Hepatic stellate cell (primary cell): ENCODE measurements at regions not wholly inside any gene's neighbourhood (a gene's known extent, or its start where the extent isn't known, plus 50 kb on each side); places are given as distances from the start of the nearest gene placed in this dataset.
"Not testable (repeated sequence)": the region's sequence is repeated elsewhere in the genome, so short reads cannot be mapped to it uniquely, and the experiment has no call there.

Experiments used
- DNase-seq: peaks from one replicate; pipeline ENCODE4 v3.0.0; 2011; ENCODE audit warnings: low spot score

DNA sequence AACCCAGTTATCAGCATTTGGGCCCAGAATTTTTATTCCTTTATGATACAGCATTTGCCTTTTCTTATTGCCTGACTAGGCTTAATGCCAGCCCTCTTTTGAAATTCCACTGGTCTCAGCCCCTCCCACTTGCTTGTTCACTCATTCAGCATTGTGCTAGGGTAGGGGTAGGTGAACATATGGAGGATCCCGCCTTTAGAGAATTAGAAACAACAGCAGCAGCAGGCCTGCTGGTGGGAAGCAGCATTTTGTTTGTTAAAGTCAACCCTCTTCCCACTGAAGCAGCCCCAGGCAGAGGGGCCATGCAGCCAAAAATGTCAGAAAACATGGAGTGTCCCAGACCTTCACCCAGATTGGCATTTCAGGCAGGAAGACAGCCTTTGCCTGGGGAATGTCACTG is 1355.2 kb downstream of the CDH8 start:
- DNase-seq, result no peak

DNA sequence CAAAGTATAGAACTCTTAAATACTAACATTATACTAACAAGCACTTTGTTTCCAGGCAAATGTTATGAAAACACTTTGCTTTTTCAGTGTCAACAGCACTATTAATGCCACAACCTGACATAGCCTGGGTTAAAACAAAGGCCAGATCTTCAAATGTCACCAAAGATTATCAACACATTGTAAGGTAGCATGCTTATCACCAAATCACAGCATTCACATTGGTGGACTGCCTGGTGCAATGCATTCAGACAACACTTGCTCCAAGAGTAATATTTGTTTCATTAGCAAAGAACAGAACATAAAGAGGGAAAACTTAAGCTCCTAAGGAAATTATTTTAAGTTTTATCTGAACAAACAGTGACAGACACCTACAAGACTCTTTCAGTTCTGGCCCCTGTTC is 1361.2 kb downstream of the CDH8 start:
- DNase-seq, result no peak

DNA sequence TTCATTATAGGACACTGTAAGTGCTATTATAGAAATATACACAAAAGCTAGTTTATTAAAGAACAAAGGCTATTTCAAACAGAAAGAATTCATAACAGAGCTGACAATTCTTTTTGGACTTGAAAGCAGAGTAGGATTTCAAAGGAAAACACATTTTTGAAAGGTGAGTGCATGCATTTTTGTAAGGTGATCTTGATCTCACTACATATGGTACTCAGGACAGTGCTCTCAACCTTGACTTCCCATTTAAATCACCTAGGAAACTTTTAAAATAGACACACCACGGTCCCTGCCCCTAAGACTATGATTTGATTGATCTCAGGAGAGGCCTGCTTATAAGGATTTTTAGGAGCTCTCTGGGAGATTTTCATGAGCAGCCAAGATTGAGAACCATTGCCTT is 1362.0 kb downstream of the CDH8 start:
- no peak for DNase-seq

DNA sequence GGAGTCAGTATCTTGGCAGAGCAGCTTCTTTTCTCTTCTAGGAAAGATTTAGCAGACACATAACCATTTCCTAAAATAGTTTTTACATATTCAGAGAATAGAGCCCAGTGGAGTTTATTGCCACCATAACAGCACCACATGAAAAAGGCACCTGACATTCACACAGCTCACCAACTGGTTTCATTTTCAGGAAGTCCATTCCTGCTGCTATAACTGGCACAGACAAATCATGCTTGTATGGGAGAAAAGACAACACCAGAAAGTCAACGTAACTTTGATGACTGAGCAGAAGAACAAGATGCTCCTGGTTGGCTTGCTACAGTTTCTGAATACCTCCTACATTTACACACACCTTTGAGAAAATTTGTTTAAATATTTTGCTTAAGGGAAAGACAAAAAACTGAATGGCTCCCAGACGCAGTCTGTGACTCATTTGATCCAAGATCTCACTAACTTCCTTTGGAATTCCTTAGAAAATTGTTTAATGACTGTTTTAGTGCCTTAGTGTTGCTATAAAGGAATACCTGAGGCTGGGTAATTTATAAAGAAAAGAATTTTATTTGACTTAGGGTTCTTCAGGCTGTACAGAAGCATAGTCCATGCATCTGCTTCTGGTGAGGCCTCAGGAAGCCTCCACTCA is 1380.6 kb downstream of the CDH8 start:
- no peak for DNase-seq

DNA sequence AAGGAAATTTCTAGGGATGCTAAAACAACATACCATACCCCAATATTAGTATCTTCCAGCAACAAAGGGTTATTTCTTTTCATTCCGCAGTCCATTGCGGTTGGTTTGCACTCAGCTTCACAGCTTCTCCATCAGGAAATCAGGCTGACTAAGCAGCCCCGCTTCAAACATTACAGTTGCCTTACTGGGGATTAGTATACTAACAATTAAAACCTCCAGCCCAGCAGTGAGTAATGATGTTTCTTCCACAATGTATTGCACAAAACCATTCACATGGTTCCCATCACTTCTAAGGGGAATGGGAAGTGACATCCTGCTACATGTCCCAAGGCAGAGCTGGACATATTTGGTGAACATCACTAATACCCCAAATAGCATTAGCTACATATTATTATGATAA is 1384.9 kb downstream of the CDH8 start:
- DNase-seq, result no peak

DNA sequence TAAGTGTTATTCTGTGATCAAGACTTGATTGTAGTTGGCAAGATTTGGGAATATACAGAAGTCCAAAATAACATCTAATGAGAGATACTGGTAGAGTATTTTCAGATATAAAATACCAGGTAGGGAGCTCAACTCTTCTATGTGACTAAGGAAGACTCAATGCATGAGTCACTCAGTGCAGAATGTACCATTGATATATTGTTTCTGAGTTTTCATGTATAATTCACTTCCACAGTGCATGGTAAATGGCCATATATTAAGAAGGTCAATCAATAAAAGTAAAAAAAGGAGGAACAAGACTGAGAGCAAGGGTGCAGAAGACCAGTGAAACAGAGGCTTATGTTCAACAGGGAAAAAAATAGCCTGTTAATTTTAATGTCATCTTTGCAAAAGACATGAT is 1387.9 kb downstream of the CDH8 start:
- DNase-seq, result no peak

DNA sequence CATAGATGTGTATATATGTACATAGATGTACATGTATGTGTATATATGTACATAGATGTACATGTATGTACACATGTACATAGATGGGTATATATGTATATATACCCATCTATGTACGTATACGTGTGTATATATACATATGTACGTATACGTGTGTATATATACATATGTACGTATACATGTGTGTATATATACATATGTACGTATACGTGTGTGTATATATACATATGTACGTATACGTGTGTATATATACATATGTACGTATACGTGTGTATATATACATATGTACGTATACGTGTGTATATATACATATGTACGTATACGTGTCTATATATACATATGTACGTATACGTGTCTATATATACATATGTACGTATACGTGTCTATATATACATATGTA is 1388.8 kb downstream of the CDH8 start:
- DNase-seq, result not testable (repeated sequence)

DNA sequence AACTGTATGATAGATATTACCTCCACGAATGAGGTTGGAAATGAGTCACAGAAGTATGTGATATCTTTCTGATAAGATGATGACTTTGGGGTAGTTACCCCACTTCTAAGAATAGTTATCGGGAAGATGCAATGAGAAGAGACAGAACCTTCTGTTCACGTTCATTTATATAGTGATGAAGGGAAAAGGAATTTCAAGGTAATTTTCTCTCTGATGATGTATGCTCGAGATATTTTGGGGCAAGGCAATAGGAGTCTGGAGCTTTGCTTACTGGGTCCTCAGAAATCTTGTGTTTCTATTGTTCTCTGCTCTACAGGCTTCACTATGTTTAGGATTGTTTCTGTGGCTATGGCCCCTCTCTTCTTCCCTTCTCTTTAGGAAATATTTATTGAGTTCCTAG is 1389.6 kb downstream of the CDH8 start:
- DNase-seq, result no peak

DNA sequence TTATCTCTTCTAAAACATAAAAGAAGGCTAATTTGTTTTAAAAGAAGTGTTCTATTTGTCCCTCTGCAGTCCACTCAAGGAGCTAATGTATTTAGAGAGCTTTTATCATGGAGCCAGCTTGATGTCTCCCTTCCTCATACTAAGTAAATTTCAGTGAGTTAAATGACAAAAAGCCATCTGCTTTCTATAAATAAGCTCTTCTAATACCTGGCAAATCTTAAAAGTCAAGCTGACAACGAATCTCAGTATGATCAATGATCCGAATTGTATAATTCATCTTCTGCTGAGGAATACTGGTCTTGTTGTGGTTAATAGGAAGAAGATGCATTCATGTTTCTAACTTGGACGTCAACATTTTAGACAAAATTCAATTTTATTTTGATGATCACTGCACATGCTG is 1390.7 kb downstream of the CDH8 start:
- no peak for DNase-seq

DNA sequence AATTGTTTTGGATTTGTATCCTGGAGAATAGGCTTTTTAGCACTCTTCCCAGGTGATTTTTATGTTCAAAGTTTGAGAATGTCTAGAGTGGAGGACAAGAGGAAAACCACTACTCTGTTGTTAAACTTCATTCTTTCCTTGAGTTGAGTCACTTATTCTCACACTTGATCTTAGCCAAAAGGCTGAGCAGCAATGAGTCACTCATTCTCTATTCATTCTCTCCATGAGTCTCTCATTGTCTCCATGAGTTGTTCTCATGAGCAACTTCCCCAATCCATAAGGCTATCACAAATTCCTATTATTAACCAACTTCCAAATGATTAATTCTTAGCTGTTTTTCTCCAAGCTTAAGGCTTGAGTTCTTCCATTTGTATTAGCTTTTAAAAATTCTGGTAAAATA is 1393.3 kb downstream of the CDH8 start:
- DNase-seq, result no peak

DNA sequence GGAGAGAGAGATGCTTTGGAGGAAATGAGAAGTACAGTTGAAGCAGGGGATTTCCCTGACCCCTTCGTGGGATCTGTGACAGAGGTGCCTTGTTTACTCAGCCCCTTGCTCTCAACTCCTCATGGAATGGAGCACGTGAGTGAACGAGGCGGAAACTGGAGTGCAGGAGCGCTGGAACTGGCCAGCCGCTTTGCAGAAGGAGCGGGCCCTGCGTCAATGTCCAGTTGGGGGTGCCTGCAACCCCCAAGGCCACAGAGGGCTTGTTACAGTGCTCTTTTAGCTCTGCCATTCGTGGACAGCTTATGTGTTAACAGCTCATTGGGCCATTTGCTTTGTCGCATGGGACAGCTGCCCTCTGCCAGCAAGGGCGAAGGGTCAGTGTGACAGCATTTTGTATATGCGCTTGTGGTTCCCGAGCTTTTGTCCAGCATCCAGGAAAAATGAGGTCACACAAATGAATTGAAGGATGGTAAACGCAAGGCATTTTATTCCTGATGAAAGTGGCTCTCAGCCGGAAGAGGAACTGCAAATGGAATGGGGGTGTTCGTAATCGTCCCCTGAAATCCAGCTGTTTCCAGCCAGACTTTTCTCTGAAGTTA is 1395.1 kb downstream of the CDH8 start:
- DNase-seq, result no peak

DNA sequence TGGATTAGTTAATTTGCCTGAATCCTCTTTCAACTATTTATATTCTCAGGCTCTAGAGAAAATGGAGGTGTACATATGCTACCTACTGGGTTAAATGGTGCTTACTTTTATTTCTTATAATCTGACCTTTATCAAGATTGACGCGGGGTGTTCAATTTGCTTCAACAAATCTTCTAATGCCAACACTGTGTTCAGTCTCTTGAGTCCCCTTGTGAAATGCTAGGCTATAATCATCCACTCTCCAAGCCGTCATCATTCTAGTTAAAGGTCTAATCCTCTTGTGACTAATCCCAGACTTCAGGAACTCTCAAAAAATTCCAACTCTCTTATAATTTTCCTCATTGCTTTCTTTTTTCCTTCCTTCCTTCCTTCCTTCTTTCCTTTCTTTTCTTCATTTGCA is 1396.2 kb downstream of the CDH8 start:
- no peak for DNase-seq

DNA sequence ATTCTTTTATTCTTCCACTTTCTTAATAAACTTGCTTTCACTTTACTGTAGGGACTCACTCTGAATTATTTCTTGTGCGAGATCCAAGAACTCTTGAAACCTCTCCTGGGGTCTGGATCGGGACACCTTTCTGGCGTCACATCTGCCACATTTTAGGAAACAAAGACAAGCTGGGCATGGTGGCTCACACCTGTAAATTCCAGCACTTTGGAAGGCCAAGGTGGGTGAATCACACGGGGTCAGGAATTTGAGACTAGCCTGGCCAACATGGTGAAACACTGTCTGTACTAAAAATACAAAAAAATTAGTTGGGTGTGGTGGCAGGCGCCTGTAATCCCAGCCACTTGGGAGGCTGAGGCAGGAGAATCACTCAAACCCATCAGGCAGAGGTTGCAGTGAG is 1399.6 kb downstream of the CDH8 start:
- not testable (repeated sequence) for DNase-seq

DNA sequence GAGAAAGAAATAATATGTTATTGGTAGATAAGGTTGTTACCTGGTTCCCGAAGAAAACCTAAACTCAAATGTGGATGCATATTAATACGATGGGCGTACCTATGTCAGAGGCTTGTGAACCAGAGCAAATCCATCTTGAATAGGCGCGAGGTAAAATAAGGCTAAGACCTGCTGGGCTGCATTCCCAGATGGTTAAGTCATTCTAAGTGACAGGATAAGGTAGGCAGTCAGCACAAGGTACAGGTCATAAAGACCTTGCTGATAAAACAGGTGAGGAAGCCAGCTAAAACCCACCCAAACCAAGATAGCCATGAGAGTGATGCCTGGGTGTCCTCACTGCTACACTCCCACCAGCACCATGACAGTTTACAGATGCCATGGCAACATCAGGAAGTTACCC is 1400.1 kb downstream of the CDH8 start:
- no peak for DNase-seq

DNA sequence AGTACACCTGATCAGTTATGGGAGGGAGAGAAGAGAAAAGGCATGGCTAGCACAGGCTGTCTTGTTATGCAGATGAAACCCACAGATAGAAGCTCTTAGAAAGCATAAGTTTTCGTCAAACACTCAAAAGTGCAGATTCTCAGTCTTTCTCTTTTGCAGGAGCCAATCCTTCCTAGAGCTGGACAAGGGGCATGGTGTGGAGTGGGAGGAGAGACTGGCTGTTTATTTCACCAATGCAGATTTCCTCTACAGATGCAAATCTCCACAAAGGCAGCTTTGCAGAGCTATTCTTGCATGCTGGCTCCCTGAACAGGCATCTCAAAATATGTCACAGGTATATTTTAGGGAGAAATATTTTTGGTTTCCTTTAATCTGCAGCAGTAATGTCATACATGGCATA is 1400.7 kb downstream of the CDH8 start:
- no peak for DNase-seq

DNA sequence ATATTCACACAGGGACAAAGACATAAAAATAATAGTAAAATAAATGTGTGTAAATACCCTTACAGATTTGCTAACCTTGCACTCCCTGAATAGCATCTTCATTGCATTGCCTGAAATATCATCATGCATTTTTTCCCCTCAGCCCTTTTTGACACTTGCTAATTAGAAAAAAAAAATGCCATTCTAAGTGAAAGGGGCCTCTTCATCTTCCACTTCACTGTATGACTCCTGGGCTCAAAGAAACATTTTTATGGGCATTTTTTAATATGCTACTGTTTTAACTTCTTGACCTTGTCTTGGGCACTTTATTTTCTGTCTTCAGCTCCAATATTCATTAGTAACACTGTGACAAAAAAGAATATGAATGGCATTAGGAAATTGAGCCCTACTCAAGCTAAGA is 1424.4 kb downstream of the CDH8 start:
- no peak for DNase-seq

DNA sequence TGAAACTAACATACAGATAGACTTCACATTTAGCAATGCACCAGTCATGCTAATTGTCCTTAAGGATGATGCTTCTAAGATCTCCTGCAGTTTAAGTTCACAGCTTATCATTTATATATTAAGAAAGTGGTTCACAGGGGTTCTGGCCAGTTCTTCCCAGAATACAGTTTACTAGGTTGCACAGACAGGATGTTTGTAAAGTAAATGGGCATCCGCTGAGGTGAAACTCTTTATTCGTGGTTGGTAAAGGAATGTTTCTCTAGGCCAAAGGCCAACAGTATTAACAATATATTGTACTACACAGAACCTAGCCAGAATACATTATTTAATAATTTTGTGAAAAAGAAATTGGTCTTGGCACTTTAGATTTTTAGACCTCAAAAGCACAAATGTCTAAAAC is 1427.3 kb downstream of the CDH8 start:
- no peak for DNase-seq

DNA sequence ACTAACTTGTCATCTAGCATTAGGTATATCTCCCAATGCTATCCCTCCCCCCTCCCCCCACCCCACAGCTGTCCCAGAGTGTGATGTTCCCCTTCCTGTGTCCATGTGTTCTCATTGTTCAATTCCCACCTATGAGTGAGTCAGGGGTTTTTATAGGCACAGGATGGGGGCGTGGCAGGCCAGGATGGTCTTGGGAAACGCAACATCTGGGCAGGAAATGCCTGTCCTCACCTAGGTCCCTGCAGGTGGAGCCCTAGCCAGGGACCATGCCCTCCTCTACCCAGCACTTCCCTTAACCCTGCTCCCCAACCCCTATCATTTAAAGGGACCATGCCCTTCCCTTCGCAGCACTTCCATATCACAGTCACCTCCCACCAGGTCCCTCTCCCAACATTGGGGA is 1430.6 kb downstream of the CDH8 start:
- DNase-seq, result not testable (repeated sequence)

DNA sequence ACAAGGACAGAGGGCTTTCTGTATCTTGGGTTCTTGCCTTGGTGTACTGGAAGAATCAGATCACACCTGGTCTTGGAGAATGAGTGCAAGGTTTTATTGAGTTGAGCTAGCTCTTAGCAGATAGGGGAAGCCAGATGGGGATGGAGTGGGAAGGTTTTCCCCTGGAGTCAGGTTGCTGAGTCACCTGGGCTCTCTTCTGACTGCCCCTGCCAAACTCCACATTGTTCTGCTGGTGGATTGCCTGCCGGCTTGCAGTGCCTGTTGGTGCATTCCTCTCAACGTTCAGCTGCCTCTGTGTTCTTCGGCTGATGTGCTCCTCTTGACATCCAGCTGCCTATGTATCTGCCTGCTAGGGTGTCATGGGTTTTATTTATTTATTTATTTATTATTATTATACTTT is 1431.1 kb downstream of the CDH8 start:
- DNase-seq, result no peak

DNA sequence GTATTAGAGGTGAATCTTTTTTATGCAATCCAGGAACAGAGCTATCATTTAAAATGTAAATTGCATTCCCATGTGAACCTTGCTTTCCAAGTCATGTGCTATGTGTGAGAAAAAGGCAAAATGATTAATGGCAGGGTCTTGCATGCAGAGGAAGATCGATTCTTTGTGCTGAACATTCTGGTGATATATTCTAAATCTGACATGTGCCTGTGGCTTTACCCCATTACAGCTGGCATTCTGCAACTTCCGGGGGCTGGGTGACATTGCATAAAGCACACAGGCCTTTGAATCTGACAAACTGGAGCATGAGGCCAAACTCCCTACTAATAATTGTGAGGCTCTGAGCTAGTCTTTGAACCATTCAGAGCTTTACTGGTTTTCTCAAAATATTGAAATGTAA is 1449.7 kb downstream of the CDH8 start:
- DNase-seq, result no peak

DNA sequence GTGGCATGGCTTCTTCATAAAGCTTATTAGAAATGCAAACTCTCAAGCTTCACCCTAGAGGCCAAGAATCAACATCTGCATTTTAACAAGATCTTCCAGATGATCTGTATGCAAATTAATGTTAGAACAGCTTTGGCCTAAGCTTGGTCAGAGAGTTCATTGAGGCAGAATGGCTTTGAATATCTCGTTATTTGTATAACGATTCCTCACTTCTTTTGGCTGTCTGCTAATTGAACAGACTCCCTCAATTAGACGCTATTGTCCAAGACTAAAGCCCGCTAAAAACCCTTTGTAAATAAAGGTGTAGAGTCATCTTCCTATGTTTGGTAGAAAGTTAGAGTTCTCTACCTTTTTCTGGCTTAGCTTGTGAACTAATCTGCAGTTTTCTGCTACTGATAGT is 1453.7 kb downstream of the CDH8 start:
- no peak for DNase-seq

DNA sequence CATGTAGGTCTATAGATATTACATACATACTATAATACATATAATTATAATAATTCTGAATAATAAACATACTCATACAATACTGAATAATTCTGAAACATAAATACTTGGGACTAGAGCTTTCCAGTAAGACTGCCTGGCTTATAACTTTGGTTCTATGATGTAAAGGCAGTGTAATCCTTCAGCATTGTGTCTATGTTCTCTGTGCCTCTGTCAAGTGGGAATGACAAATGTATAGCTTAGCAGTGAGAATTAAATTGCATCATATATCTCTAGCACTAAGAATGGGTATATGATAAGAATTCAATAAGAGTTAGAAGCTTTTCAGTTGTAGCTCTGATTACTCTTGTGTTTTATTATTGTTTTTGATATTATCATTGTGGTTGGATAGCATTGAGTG is 1469.3 kb downstream of the CDH8 start:
- no peak for DNase-seq

DNA sequence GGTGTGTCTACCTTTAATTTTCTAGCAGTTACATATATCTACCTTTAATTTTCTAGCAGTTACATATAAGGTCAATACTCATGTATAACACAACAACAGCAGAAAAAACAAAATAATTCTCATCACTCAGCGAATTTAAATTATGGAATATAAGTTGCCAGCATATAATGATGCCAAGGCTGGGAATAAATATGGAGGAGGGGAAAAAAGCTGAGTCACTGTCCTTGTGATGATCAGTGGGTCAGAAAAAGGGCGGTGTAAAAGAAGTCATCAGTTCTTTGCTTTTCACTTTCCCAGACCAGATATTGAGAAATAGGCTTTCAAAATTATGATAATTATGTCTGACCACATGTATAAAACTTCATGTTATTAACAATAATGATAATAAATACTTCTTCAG is 1471.7 kb downstream of the CDH8 start:
- no peak for DNase-seq

DNA sequence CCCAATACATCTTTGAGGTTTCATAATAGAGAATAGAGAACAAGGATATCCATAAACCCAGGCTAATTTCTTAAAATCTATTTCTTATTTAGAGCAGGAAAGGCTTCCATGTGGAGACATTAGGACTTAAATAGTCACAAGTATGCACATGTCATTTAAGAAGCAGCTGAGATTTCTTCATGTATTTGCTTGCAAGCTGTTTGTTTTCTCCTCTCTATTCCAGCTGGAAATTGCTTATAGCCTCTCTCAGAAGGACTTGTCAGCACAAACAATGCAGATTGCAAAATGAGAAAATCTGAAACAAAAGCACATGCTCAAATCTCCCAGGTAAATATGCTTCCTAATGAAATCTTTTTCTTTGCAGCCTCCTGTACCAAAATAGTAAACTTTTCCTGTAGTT is 1473.1 kb downstream of the CDH8 start:
- no peak for DNase-seq

DNA sequence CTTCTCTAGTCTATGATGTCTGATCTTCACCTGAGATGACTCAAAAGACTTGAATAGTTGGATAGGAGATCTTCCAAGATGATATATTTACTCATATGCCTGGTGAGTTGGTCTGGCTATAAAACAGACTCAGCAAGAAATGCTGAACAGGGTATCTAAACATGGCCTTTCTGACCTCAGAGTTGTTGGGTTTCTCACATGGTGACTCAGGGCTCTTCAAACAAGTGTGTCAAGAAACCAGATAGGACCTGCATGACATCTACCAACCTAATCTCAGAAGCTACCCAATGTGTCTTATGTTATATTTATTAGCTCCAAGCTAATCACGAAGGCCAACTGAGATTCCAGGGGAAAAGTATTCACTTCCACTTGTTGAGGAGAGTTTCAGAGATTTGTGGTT is 1477.3 kb downstream of the CDH8 start:
- no peak for DNase-seq
